ENCODE measurements at regions not wholly inside any gene's neighbourhood (a gene's known extent, or its start where the extent isn't known, plus 50 kb on each side); places are given as distances from the start of the nearest gene placed in this dataset.
"Not testable (repeated sequence)": the region's sequence is repeated elsewhere in the genome, so short reads cannot be mapped to it uniquely, and the experiment has no call there.

DNA sequence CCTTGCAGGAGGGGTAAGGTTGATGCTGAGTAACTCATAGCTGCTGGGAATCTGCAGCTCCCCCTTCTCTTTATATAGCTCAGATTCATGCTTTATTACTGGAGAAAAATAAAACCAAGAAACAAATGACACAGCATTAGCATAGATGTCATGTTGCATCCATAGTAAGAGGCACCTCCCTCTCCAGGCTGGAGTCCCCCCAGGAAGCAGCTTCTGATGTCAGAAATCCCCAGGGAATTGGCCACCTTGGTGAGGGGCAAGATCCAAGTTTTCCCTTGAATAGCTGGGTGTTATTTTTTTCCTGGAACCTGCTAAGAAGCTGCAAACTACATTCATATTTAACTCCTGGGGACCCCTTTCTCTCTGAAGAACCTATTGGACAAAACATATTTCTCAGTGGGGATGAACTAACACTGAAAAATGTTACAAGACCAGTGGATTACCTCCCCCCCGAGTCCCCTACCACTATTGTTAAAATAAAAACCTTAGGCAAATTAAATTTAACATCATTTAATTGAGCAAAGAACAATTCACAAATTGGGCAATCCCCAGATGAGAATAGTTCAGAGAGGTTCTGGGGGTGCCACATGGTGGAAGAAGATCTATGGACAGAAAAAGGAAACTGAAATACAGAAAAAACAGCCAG is 163.7 kb upstream of the NAMPT start:
- no peak overlapping the region for H3K4me2 ChIP-seq (ENCODE audit: low read depth, low read length, poor library complexity, severe bottlenecking)
- H3K79me2 ChIP-seq (ENCODE audit: low read length), result no peaks in the 10 kb centered on the region
- H3K36me3 ChIP-seq (ENCODE audit: insufficient read depth, low read length), result no peaks in the 10 kb centered on the region
- no peaks in the 10 kb centered on the region for H3K27me3 ChIP-seq (ENCODE audit: low read length)
- no peaks in the 10 kb centered on the region for H4K20me1 ChIP-seq (ENCODE audit: insufficient read depth, low read depth, low read length)
- no peaks in the 10 kb centered on the region for H3K9me3 ChIP-seq (ENCODE audit: low read length)
- DNase-seq, result no peak
- H3K9me2 ChIP-seq (replicated peaks; ENCODE audit: insufficient read depth, low read length), result no peaks in the 10 kb centered on the region
- no peak overlapping the region for H3K27ac ChIP-seq (ENCODE audit: low read length)
- H3K9ac ChIP-seq (ENCODE audit: low read length), result no peak overlapping the region
- no peak overlapping the region for H3K4me3 ChIP-seq (ENCODE audit: low read length)
- H3K4me1 ChIP-seq (ENCODE audit: low read length), result no peaks in the 10 kb centered on the region
- H2AFZ ChIP-seq (ENCODE audit: low read length), result no peak overlapping the region

DNA sequence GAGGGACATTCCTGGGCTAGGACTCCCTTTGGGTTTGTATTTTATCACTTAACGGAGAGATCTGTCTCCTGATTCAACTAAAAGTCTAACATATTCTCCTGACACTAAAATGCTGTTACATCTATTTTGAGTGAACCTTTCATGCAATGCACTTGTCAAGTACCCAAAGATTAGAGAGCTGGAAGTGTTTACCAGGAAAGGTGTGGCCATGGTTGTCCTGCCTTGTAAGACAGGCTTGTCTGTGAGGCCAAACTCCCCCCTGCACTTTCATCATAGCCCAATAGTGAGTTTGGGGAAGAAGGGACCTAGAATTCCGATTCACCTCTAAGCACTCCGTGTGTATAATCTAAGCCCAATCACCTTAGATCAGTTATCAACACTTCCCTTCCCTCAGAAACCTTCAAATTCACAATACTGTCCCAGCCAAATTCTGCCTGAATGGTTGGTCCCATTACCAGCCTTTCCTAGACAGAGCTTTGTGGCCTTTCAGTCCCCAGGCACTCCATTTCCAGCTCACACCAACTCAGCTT is 162.6 kb upstream of the NAMPT start:
- Histone ChIP-seq H3K79me2 (ENCODE audit: low read length) (no peaks in the 10 kb centered on the region), H2AFZ (ENCODE audit: low read length) (no peak overlapping the region), H3K36me3 (ENCODE audit: insufficient read depth, low read length) (no peaks in the 10 kb centered on the region), H3K4me2 (ENCODE audit: low read depth, low read length, poor library complexity, severe bottlenecking) (no peak overlapping the region), H3K27me3 (ENCODE audit: low read length) (no peaks in the 10 kb centered on the region), H3K4me1 (ENCODE audit: low read length) (no peaks in the 10 kb centered on the region), H4K20me1 (ENCODE audit: insufficient read depth, low read depth, low read length) (no peaks in the 10 kb centered on the region), H3K9me3 (ENCODE audit: low read length) (no peaks in the 10 kb centered on the region), H3K4me3 (ENCODE audit: low read length) (no peak overlapping the region), H3K9ac (ENCODE audit: low read length) (no peak overlapping the region), H3K27ac (ENCODE audit: low read length) (no peak overlapping the region), H3K9me2 (replicated peaks; ENCODE audit: insufficient read depth, low read length) (no peaks in the 10 kb centered on the region)
- DNase-seq, result no peak

DNA sequence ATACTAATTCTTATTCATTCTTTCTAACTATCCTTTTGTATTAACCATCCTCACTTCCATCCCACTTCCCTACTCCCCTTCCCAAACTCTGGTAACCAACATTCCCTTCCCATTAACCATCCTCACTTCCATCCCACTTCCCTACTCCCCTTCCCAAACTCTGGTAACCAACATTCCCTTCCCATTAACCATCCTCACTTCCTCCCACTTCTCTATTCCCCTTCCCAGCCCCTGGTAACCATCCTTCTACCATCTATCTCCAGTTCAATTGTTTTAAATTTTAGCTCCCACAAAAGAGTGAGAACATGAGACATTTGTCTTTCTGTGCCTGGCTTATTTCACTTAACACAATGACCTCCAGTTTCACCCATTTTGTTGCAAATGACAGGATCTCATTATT is 160.6 kb upstream of the NAMPT start:
- H3K4me3 ChIP-seq (ENCODE audit: low read length); H3K4me2 ChIP-seq (ENCODE audit: low read depth, low read length, poor library complexity, severe bottlenecking); H3K27me3 ChIP-seq (ENCODE audit: low read length); DNase-seq; H3K79me2 ChIP-seq (ENCODE audit: low read length); H3K36me3 ChIP-seq (ENCODE audit: insufficient read depth, low read length); H4K20me1 ChIP-seq (ENCODE audit: insufficient read depth, low read depth, low read length); H3K9ac ChIP-seq (ENCODE audit: low read length); H3K4me1 ChIP-seq (ENCODE audit: low read length); H2AFZ ChIP-seq (ENCODE audit: low read length); H3K27ac ChIP-seq (ENCODE audit: low read length); H3K9me2 ChIP-seq (replicated peaks; ENCODE audit: insufficient read depth, low read length); H3K9me3 ChIP-seq (ENCODE audit: low read length): not testable (repeated sequence)

DNA sequence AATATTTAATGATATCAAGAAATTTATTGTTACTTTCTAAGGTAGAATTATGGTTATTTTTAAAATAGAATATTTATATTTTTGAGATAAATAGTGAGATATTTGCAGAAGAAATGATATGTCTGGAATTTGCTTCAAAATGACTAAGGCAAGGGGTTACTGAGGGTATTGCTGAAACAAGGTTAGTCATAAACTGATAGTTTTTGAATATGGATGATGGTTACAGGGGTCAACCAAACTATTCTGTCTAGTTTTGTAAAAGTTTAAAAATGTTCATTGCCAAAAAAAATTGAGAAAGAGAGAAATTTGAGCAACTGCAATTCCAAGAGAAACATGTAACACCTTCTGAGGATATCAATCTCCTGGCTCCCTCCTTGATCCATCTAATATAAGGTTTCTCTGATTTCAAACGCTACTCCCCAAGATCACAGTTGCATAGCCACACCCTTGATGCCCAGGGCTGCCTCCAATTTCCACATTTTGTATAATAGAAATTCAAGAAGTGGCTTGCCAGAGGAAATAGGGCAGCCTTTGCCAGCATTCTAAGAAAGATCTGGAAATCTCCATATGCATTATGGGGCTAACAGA is 159.4 kb upstream of the NAMPT start:
- no peaks in the 10 kb centered on the region for H4K20me1 ChIP-seq (ENCODE audit: insufficient read depth, low read depth, low read length)
- H3K4me2 ChIP-seq (ENCODE audit: low read depth, low read length, poor library complexity, severe bottlenecking), result no peak overlapping the region
- H3K79me2 ChIP-seq (ENCODE audit: low read length), result no peaks in the 10 kb centered on the region
- DNase-seq, result no peak
- H3K36me3 ChIP-seq (ENCODE audit: insufficient read depth, low read length), result no peaks in the 10 kb centered on the region
- H3K4me1 ChIP-seq (ENCODE audit: low read length), result no peaks in the 10 kb centered on the region
- no peaks in the 10 kb centered on the region for H3K9me2 ChIP-seq (replicated peaks; ENCODE audit: insufficient read depth, low read length)
- no peak overlapping the region for H2AFZ ChIP-seq (ENCODE audit: low read length)
- H3K9ac ChIP-seq (ENCODE audit: low read length), result no peak overlapping the region
- H3K9me3 ChIP-seq (ENCODE audit: low read length), result no peaks in the 10 kb centered on the region
- no peak overlapping the region for H3K27ac ChIP-seq (ENCODE audit: low read length)
- H3K4me3 ChIP-seq (ENCODE audit: low read length), result no peak overlapping the region
- no peaks in the 10 kb centered on the region for H3K27me3 ChIP-seq (ENCODE audit: low read length)

DNA sequence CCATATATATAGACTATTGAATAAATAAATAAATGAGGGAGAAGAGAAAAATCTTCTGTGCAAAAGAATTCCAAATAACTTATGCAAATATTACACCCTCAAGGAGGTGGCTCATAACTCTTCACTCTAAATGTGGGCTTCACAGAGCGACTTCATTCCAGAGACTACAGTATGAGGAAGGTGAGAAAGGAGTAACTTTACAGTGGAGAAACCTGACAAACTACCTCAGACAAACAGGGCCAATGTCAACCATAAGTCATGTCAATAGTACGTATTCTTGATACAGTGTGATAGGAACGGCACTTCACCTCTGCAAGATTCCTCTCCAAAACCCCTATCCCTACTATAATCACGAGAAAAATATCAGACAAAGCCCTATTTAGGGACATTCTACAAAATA is 158.4 kb upstream of the NAMPT start:
- no peaks in the 10 kb centered on the region for H3K9me3 ChIP-seq (ENCODE audit: low read length)
- H3K4me3 ChIP-seq (ENCODE audit: low read length), result no peak overlapping the region
- no peaks in the 10 kb centered on the region for H3K9me2 ChIP-seq (replicated peaks; ENCODE audit: insufficient read depth, low read length)
- H3K27ac ChIP-seq (ENCODE audit: low read length), result no peak overlapping the region
- H3K4me1 ChIP-seq (ENCODE audit: low read length), result no peaks in the 10 kb centered on the region
- H3K79me2 ChIP-seq (ENCODE audit: low read length), result no peaks in the 10 kb centered on the region
- no peak overlapping the region for H3K9ac ChIP-seq (ENCODE audit: low read length)
- H3K36me3 ChIP-seq (ENCODE audit: insufficient read depth, low read length), result no peaks in the 10 kb centered on the region
- H4K20me1 ChIP-seq (ENCODE audit: insufficient read depth, low read depth, low read length), result no peaks in the 10 kb centered on the region
- DNase-seq, result no peak
- H3K4me2 ChIP-seq (ENCODE audit: low read depth, low read length, poor library complexity, severe bottlenecking), result no peak overlapping the region
- H2AFZ ChIP-seq (ENCODE audit: low read length), result no peak overlapping the region
- H3K27me3 ChIP-seq (ENCODE audit: low read length), result no peaks in the 10 kb centered on the region

DNA sequence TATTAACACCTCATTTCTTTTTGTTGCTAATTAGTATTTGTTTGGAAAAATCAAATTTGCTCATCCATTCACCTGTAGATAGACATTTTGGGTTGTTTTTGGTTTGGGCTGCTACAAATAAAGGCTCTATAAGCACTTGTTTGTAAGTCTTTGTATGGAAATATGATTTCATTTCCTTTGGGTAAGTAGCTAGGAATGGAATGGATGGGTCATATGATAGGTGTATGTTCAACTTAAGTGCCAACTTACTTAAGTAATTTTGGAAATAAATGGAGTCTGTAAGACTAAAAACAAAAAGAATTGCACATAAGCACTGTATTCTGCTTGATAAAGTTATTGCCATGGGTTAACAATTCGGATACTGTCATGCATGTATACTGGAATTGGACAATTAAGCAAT is 157.7 kb upstream of the NAMPT start:
- no peak overlapping the region for H3K27ac ChIP-seq (ENCODE audit: low read length)
- no peaks in the 10 kb centered on the region for H3K9me2 ChIP-seq (replicated peaks; ENCODE audit: insufficient read depth, low read length)
- H4K20me1 ChIP-seq (ENCODE audit: insufficient read depth, low read depth, low read length), result no peaks in the 10 kb centered on the region
- H3K79me2 ChIP-seq (ENCODE audit: low read length), result no peaks in the 10 kb centered on the region
- no peak overlapping the region for H2AFZ ChIP-seq (ENCODE audit: low read length)
- no peaks in the 10 kb centered on the region for H3K36me3 ChIP-seq (ENCODE audit: insufficient read depth, low read length)
- DNase-seq, result no peak
- no peak overlapping the region for H3K4me3 ChIP-seq (ENCODE audit: low read length)
- H3K9ac ChIP-seq (ENCODE audit: low read length), result no peak overlapping the region
- no peak overlapping the region for H3K4me2 ChIP-seq (ENCODE audit: low read depth, low read length, poor library complexity, severe bottlenecking)
- no peaks in the 10 kb centered on the region for H3K9me3 ChIP-seq (ENCODE audit: low read length)
- H3K4me1 ChIP-seq (ENCODE audit: low read length), result no peaks in the 10 kb centered on the region
- H3K27me3 ChIP-seq (ENCODE audit: low read length), result no peaks in the 10 kb centered on the region

DNA sequence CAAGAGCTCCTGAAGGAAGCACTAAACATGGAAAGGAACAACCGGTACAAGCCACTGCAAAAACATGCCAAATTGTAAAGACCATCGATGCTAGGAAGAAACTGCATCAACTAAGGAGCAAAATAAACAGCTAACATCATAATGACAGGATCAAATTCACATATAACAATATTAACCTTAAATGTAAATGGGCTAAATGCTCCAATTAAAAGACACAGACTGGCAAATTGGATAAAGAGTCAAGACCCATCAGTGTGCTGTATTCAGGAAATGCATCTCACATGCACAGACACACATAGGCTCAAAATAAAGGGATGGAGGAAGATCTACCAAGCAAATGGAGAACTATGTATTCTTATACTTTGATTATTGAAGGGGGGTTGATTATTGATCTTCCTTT is 156.6 kb upstream of the NAMPT start:
- not testable (repeated sequence) for H3K79me2 ChIP-seq (ENCODE audit: low read length); H3K4me1 ChIP-seq (ENCODE audit: low read length); H3K4me2 ChIP-seq (ENCODE audit: low read depth, low read length, poor library complexity, severe bottlenecking); H3K9me2 ChIP-seq (replicated peaks; ENCODE audit: insufficient read depth, low read length); H2AFZ ChIP-seq (ENCODE audit: low read length); DNase-seq; H3K4me3 ChIP-seq (ENCODE audit: low read length); H3K9ac ChIP-seq (ENCODE audit: low read length); H3K36me3 ChIP-seq (ENCODE audit: insufficient read depth, low read length); H3K27ac ChIP-seq (ENCODE audit: low read length); H3K9me3 ChIP-seq (ENCODE audit: low read length); H3K27me3 ChIP-seq (ENCODE audit: low read length); H4K20me1 ChIP-seq (ENCODE audit: insufficient read depth, low read depth, low read length)

DNA sequence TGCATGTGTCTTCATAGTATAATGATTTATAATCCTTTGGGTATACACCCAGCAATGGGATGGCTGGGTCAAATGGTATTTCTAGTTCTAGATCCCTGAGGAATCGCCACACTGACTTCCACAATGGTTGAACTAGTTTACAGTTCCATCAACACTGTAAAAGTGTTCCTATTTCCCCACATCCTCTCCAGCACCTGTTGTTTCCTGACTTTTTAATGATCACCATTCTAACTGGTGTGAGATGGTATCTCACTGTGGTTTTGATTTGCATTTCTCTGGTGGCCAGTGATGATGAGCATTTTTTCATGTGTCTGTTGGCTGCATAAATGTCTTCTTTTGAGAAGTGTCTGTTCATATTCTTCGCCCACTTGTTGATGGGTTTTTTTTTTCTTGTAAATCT is 152.2 kb upstream of the NAMPT start:
- not testable (repeated sequence) for H3K27me3 ChIP-seq (ENCODE audit: low read length); H3K36me3 ChIP-seq (ENCODE audit: insufficient read depth, low read length); H3K27ac ChIP-seq (ENCODE audit: low read length); H3K9ac ChIP-seq (ENCODE audit: low read length); H3K4me3 ChIP-seq (ENCODE audit: low read length); H3K9me2 ChIP-seq (replicated peaks; ENCODE audit: insufficient read depth, low read length); DNase-seq; H3K9me3 ChIP-seq (ENCODE audit: low read length); H4K20me1 ChIP-seq (ENCODE audit: insufficient read depth, low read depth, low read length); H3K4me2 ChIP-seq (ENCODE audit: low read depth, low read length, poor library complexity, severe bottlenecking); H3K79me2 ChIP-seq (ENCODE audit: low read length); H3K4me1 ChIP-seq (ENCODE audit: low read length); H2AFZ ChIP-seq (ENCODE audit: low read length)

Measured in Karpas-422 (cell line).